GM21447 (cell line): ENCODE measurements at regions not wholly inside any gene's neighbourhood (a gene's known extent, or its start where the extent isn't known, plus 50 kb on each side); places are given as distances from the start of the nearest gene placed in this dataset.
"Not testable (repeated sequence)": the region's sequence is repeated elsewhere in the genome, so short reads cannot be mapped to it uniquely, and the experiment has no call there.

Experiments
- ATAC-seq: cut with Tn5 transposase; IDR thresholded peaks from one replicate; pipeline ENCODE4 v1.9.1; 2021; ENCODE audit not compliant: unreplicated experiment

GRCh38 chr9:66829853-66830252 lies 70.7 kb upstream of the ZNF658 start:
- ATAC-seq, result not testable (repeated sequence)

- ATAC-seq, result not testable (repeated sequence)
Observed at GRCh38 chr9:66830777-66831497, 69.6 kb upstream of the ZNF658 start.

GRCh38 chr9:66832222-66832621 lies 68.3 kb upstream of the ZNF658 start:
- not testable (repeated sequence) for ATAC-seq

- not testable (repeated sequence) for ATAC-seq
Observed at GRCh38 chr9:66837242-66837937, 63.1 kb upstream of the ZNF658 start.
